SK-N-MC (cell line): ENCODE measurements at regions not wholly inside any gene's neighbourhood (a gene's known extent, or its start where the extent isn't known, plus 50 kb on each side); places are given as distances from the start of the nearest gene placed in this dataset.

Experiments
- EZH2 ChIP-seq: fragments of 200-600 bp; sonication (generic); IDR thresholded peaks from one replicate; pipeline ENCODE4 v1.6.1; 2017; ENCODE audit warnings: antibody characterized with exemption
- POLR2AphosphoS5 ChIP-seq: IDR thresholded peaks from 2 replicates; pipeline ENCODE4 v1.6.1; 2012; ENCODE audit warnings: mild to moderate bottlenecking, low read depth, low read length, borderline replicate concordance

GRCh38 chr7:42606193-42606905 is 305.5 kb downstream of the C7orf25 start:
- no peak for TF ChIP-seq POLR2AphosphoS5
- no peak for TF ChIP-seq EZH2
